ENCODE measurements at regions not wholly inside any gene's neighbourhood (a gene's known extent, or its start where the extent isn't known, plus 50 kb on each side); places are given as distances from the start of the nearest gene placed in this dataset.

DNA sequence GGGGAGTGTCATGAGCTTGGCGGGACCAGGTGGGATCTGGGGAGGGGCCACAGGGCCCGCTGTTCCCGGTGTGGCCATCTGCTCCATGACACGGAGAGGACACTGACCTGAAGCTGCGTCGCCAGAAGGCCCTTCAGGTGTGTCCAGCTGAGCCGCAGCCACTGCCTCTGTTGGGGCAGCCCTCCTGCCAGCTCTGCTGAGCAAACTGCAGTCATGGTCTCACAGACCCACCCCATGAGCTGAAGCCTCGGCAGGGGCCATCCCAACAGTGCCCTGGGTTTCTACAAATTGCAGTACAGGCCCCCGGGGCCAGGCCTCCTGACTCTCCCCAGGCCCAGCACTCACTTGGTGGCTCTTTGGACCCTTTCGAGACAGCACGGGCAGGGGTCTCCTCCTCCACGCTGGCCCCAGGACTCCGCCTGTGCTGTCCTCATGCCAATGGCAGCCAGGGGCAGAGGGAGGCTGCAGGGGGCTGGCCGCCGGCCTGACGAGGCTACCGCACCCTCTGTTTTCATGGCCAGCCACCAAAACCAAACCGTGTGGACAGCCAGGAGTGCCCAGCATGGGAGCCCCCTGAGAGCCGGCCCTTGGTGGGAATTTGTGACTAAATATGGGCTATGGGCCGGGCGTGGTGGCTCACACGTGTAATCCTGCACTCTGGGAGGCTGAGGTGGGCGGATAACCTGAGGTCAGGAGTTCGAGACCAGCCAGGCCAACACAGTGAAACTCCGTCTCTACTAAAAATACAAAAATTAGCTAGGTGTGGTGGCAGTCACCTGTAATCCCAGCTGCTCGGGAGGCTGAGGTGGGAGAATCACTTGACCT lies 175.2 kb upstream of the SALL3 start:
- TF ChIP-seq, protein P1, sequence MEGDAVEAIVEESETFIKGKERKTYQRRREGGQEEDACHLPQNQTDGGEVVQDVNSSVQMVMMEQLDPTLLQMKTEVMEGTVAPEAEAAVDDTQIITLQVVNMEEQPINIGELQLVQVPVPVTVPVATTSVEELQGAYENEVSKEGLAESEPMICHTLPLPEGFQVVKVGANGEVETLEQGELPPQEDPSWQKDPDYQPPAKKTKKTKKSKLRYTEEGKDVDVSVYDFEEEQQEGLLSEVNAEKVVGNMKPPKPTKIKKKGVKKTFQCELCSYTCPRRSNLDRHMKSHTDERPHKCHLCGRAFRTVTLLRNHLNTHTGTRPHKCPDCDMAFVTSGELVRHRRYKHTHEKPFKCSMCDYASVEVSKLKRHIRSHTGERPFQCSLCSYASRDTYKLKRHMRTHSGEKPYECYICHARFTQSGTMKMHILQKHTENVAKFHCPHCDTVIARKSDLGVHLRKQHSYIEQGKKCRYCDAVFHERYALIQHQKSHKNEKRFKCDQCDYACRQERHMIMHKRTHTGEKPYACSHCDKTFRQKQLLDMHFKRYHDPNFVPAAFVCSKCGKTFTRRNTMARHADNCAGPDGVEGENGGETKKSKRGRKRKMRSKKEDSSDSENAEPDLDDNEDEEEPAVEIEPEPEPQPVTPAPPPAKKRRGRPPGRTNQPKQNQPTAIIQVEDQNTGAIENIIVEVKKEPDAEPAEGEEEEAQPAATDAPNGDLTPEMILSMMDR (optimal IDR thresholded peaks at IDR 0.05 in 1 of 3, IDR thresholded peaks at IDR 0.05 in 1 of 3, conservative IDR thresholded peaks at IDR 0.05 in 1 of 3; ENCODE audit: extremely low read depth in 1 of 3, insufficient read depth in 2 of 3, low read length in 3 of 3) = no peak
- TF ChIP-seq EZH2 (IDR thresholded peaks at IDR 0.05; ENCODE audit: low read length) = no peak

All from keratinocyte (primary cell).